ENCODE measurements at regions not wholly inside any gene's neighbourhood (a gene's known extent, or its start where the extent isn't known, plus 50 kb on each side); places are given as distances from the start of the nearest gene placed in this dataset.
"Not testable (repeated sequence)": the region's sequence is repeated elsewhere in the genome, so short reads cannot be mapped to it uniquely, and the experiment has no call there.

- DNase-seq, result no peak
Observed at GRCh38 chr5:166279828-166280227, 2011.6 kb upstream of the WWC1 start.

- DNase-seq, result no peak
Observed at GRCh38 chr5:166281433-166281832, 2010.0 kb upstream of the WWC1 start.

GRCh38 chr5:166282939-166283338 is 2008.5 kb upstream of the WWC1 start:
- DNase-seq, result no peak

GRCh38 chr5:166285361-166285760 is 2006.1 kb upstream of the WWC1 start:
- DNase-seq, result no peak

- DNase-seq, result no peak
Observed at GRCh38 chr5:166286832-166287231, 2004.6 kb upstream of the WWC1 start.

GRCh38 chr5:166287866-166288265 is 2003.6 kb upstream of the WWC1 start:
- DNase-seq, result no peak

GRCh38 chr5:166291800-166292199 is 1999.6 kb upstream of the WWC1 start:
- not testable (repeated sequence) for DNase-seq

GRCh38 chr5:166293892-166294291 is 1997.6 kb upstream of the WWC1 start:
- DNase-seq, result no peak

- no peak for DNase-seq
Observed at GRCh38 chr5:166302166-166302565, 1989.3 kb upstream of the WWC1 start.

GRCh38 chr5:166317425-166317824 is 1974.0 kb upstream of the WWC1 start:
- no peak for DNase-seq

- no peak for DNase-seq
Observed at GRCh38 chr5:166320920-166321480, 1970.4 kb upstream of the WWC1 start.

- DNase-seq, result no peak
Observed at GRCh38 chr5:166324372-166324771, 1967.1 kb upstream of the WWC1 start.

GRCh38 chr5:166329149-166329800 is 1962.2 kb upstream of the WWC1 start:
- no peak for DNase-seq

GRCh38 chr5:166330036-166330435 is 1961.4 kb upstream of the WWC1 start:
- DNase-seq, result no peak

- no peak for DNase-seq
Observed at GRCh38 chr5:166331521-166331920, 1959.9 kb upstream of the WWC1 start.

GRCh38 chr5:166338801-166339200 is 1952.6 kb upstream of the WWC1 start:
- no peak for DNase-seq

- no peak for DNase-seq
Observed at GRCh38 chr5:166340039-166340438, 1951.4 kb upstream of the WWC1 start.

GRCh38 chr5:166341740-166342337 is 1949.6 kb upstream of the WWC1 start:
- DNase-seq, result no peak

- no peak for DNase-seq
Observed at GRCh38 chr5:166342402-166342801, 1949.0 kb upstream of the WWC1 start.

- no peak for DNase-seq
Observed at GRCh38 chr5:166346726-166347374, 1944.6 kb upstream of the WWC1 start.

GRCh38 chr5:166349046-166349445 is 1942.4 kb upstream of the WWC1 start:
- DNase-seq, result no peak

GRCh38 chr5:166353580-166353979 is 1937.9 kb upstream of the WWC1 start:
- DNase-seq, result no peak

GRCh38 chr5:166354332-166354731 is 1937.1 kb upstream of the WWC1 start:
- no peak for DNase-seq

GRCh38 chr5:166356096-166356495 is 1935.3 kb upstream of the WWC1 start:
- no peak for DNase-seq
